ENCODE measurements at regions not wholly inside any gene's neighbourhood (a gene's known extent, or its start where the extent isn't known, plus 50 kb on each side); places are given as distances from the start of the nearest gene placed in this dataset.

GRCh38 chr2:123086613-123087385, 938.3 kb upstream of the CNTNAP5 start:
- no peak for TF ChIP-seq CTCF (IDR thresholded peaks at IDR 0.05; ENCODE audit: control insufficient read depth, extremely low read depth, insufficient read depth)
- DNase-seq (ENCODE audit: low read depth): no peak
- H3K4me3 ChIP-seq (ENCODE audit: low read depth, low read length): no peak overlapping the region

GRCh38 chr2:123091471-123091870, 933.6 kb upstream of the CNTNAP5 start:
- no peak for DNase-seq (ENCODE audit: low read depth)
- TF ChIP-seq CTCF (IDR thresholded peaks at IDR 0.05; ENCODE audit: control insufficient read depth, extremely low read depth, insufficient read depth): no peak
- no peak overlapping the region for H3K4me3 ChIP-seq (ENCODE audit: low read depth, low read length)

GRCh38 chr2:123093199-123093598, 931.9 kb upstream of the CNTNAP5 start:
- no peak for TF ChIP-seq CTCF (IDR thresholded peaks at IDR 0.05; ENCODE audit: control insufficient read depth, extremely low read depth, insufficient read depth)
- H3K4me3 ChIP-seq (ENCODE audit: low read depth, low read length): no peak overlapping the region
- no peak for DNase-seq (ENCODE audit: low read depth)

GRCh38 chr2:123095219-123095835, 929.8 kb upstream of the CNTNAP5 start:
- no peak for TF ChIP-seq CTCF (IDR thresholded peaks at IDR 0.05; ENCODE audit: control insufficient read depth, extremely low read depth, insufficient read depth)
- no peak for DNase-seq (ENCODE audit: low read depth)
- H3K4me3 ChIP-seq (ENCODE audit: low read depth, low read length): no peak overlapping the region

- TF ChIP-seq CTCF (IDR thresholded peaks at IDR 0.05; ENCODE audit: control insufficient read depth, extremely low read depth, insufficient read depth): no peak
- H3K4me3 ChIP-seq (ENCODE audit: low read depth, low read length): no peak overlapping the region
- no peak for DNase-seq (ENCODE audit: low read depth)
Observed at GRCh38 chr2:123098619-123099018, 926.5 kb upstream of the CNTNAP5 start.

GRCh38 chr2:123101434-123101833, 923.7 kb upstream of the CNTNAP5 start:
- no peak for DNase-seq (ENCODE audit: low read depth)

More at GRCh38 chr2:123101434-123101833, 923.7 kb upstream of the CNTNAP5 start:
- no peak overlapping the region for H3K4me3 ChIP-seq (ENCODE audit: low read depth, low read length)
- no peak for TF ChIP-seq CTCF (IDR thresholded peaks at IDR 0.05; ENCODE audit: control insufficient read depth, extremely low read depth, insufficient read depth)

All from LNCaP clone FGC (cell line).